SKM-1 treated with dmso at 0.1 percent for 144 hours (cell line): ENCODE measurements at regions not wholly inside any gene's neighbourhood (a gene's known extent, or its start where the extent isn't known, plus 50 kb on each side); places are given as distances from the start of the nearest gene placed in this dataset.

Experiments used
- DNase-seq: peaks from one replicate; lab custom pipeline; 2025; ENCODE audit not compliant: unreplicated experiment; lab: John Stamatoyannopoulos, UW

- no peak for DNase-seq
Observed at GRCh38 chr4:99714179-99714578, 56.6 kb upstream of the C4orf54 start.

GRCh38 chr4:99712530-99712929 lies 54.9 kb upstream of the C4orf54 start:
- DNase-seq = no peak

- DNase-seq = no peak
Observed at GRCh38 chr4:99712099-99712498, 54.5 kb upstream of the C4orf54 start.

GRCh38 chr4:99711657-99712056 lies 54.0 kb upstream of the C4orf54 start:
- no peak for DNase-seq

GRCh38 chr4:99710681-99711345 lies 53.2 kb upstream of the C4orf54 start:
- no peak for DNase-seq

GRCh38 chr4:99710020-99710419 lies 52.4 kb upstream of the C4orf54 start:
- no peak for DNase-seq

- no peak for DNase-seq
Observed at GRCh38 chr4:99708551-99708950, 50.9 kb upstream of the C4orf54 start.
